Omental fat pad (tissue), 3 donors: ENCODE measurements at regions not wholly inside any gene's neighbourhood (a gene's known extent, or its start where the extent isn't known, plus 50 kb on each side); places are given as distances from the start of the nearest gene placed in this dataset.

Experiments used
- ATAC-seq: fragments of 150-250 bp; one replicate; pipeline ENCODE4 v1.9.1; 2016; ENCODE audit warnings: mild to moderate bottlenecking, moderate library complexity; ENCODE audit not compliant: low FRiP score
- DNase-seq: peaks from one replicate; pipeline ENCODE4 v3.0.0-alpha.2; 2019; ENCODE audit warnings: low spot score
- TF ChIP-seq, protein P1 (sequence below), 3 donors: fragments of 450-650 bp; IDR thresholded peaks; one replicate each; pipeline ENCODE4 v1.5.1; 2016 to 2017; ENCODE audit warnings: antibody characterized with exemption in 3 of 3, mild to moderate bottlenecking in 3 of 3, moderate library complexity in 2 of 3

DNA sequence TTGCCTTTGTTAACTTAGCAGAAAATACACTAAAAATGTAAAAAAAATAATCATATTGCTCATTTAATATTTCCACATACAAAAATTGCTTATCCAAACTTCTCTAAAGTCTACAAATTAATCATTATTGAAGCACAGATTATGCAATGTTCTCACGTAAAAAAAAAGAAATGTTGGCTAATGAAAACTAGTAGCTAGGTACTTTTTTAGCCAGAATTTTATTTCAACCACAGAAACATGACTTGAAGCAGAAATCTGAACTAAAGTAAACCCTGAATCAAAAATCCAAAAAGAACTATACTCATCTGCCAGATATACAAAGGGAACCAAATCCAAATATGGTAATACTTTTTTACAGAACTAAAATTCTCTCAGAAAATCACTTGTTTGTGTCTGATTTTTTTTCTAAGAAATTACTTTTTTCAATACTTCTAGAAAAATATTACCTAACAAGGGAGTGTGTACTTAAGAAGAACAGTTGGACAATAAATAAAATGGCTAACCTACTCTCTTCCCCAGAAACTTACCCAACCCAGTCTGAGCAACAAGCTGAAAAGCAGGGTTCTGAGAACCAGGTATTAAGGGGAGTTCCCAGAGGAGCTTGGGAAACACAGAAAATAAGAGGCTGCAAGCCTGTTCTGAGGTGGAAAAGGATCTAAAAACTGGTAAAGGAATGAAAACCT, 78.4 kb upstream of the RAP1B start:
- peak; percentile 87 for ATAC-seq
- TF ChIP-seq, protein P1, sequence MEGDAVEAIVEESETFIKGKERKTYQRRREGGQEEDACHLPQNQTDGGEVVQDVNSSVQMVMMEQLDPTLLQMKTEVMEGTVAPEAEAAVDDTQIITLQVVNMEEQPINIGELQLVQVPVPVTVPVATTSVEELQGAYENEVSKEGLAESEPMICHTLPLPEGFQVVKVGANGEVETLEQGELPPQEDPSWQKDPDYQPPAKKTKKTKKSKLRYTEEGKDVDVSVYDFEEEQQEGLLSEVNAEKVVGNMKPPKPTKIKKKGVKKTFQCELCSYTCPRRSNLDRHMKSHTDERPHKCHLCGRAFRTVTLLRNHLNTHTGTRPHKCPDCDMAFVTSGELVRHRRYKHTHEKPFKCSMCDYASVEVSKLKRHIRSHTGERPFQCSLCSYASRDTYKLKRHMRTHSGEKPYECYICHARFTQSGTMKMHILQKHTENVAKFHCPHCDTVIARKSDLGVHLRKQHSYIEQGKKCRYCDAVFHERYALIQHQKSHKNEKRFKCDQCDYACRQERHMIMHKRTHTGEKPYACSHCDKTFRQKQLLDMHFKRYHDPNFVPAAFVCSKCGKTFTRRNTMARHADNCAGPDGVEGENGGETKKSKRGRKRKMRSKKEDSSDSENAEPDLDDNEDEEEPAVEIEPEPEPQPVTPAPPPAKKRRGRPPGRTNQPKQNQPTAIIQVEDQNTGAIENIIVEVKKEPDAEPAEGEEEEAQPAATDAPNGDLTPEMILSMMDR (IDR thresholded peaks at IDR 0.05) = no peak

DNA sequence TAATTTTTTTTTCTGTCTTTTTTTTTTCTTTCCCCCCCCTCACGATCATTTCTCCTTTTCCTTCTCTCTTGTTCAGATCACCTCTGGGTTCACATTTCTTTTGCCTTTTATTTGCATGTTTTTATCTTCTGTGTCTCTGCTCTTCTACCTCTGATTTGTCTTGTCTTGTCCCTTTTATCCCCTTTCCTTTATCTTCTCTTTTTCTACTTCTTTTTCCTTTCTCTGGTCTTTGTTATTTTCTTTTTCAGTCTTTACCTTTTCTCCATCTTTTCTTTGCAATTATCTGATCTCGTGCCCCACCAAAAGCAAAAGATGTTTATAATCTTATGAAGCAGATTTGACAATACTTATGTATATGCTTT, 77.8 kb upstream of the RAP1B start:
- DNase-seq = no peak
- no peak for ATAC-seq
- TF ChIP-seq, protein P1 (IDR thresholded peaks at IDR 0.05) = no peak

More for the DNA sequence above, 78.4 kb upstream of the RAP1B start:
- no peak for DNase-seq

- TF ChIP-seq, protein P1 (IDR thresholded peaks at IDR 0.05) = no peak
- no peak for ATAC-seq
- DNase-seq = no peak
Observed at GRCh38 chr12:68534108-68534507, 76.6 kb upstream of the RAP1B start.

- DNase-seq (no peak), ATAC-seq (no peak)
- TF ChIP-seq, protein P1 (IDR thresholded peaks at IDR 0.05) = no peak
Observed at GRCh38 chr12:68536885-68537485, 73.7 kb upstream of the RAP1B start.

GRCh38 chr12:68537571-68537970, 73.1 kb upstream of the RAP1B start:
- TF ChIP-seq, protein P1 (IDR thresholded peaks at IDR 0.05) = no peak
- ATAC-seq = no peak
- no peak for DNase-seq

DNA sequence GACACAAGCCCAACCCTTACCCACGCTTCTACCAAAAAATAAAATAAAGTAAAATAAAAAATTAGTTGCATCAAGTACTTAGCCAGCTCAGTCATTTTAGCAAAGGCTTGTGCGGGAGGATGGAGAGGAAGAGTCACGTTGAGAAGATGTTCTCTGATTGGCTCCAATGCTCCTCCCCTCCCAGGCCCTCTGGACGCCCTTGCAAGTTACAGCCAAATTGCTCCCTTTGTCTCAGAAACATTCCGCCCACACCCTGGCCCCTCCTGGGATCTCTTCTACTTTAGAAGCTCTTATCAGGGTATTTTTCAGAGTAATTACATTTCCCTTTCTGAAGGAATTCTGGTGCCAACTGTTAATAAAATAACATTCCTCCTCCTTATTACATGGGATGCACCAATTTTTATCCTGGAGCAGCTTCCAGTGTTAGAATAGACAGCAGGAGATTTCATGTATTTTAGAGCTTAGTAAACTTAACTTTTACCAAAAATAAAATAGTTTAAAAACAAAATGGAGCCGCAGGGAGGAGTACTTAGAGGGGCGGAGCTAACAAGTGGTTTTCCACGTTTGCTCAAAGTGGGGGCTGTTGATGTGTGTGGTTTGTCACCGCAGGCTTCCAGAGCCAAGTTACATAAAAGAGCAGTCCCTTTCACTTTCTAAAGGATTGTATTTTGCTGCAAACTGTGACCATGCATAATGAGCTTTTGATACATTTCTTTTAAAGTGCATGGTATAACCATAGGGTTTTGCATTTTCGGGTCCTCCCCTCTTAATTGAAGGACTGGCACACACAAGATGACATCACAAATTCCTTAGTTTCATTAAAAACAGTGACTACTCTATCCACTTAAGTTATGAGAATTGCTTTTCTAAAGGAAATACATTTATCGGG, 71.7 kb upstream of the RAP1B start:
- peak; percentile 29 for DNase-seq
- TF ChIP-seq, protein P1 (IDR thresholded peaks at IDR 0.05) = no peak
- ATAC-seq = peak; percentile 95
